Thoracic aorta (tissue), 2 donors: ENCODE measurements at regions not wholly inside any gene's neighbourhood (a gene's known extent, or its start where the extent isn't known, plus 50 kb on each side); places are given as distances from the start of the nearest gene placed in this dataset.

ENCODE experiments used
- ATAC-seq: fragments of 150-250 bp; one replicate; pipeline ENCODE4 v1.8.0; 2017; ENCODE audit warnings: low read depth; ENCODE audit not compliant: insufficient number of reproducible peaks, low FRiP score
- DNase-seq: peaks from one replicate; pipeline ENCODE4 v3.0.0-alpha.2; 2020; ENCODE audit warnings: low spot score
- H3K27ac ChIP-seq, 2 donors: fragments of 200-600 bp; sonication (generic); 1 replicate in 1 of 2; 2 replicates in 1 of 2; pipeline ENCODE4 v1.5.1; 2016; ENCODE audit warnings: mild to moderate bottlenecking in 2 of 2, moderate library complexity in 2 of 2
- H3K27me3 ChIP-seq: fragments of 200-600 bp; sonication (generic); replicated peaks from 2 replicates; pipeline ENCODE4 v1.6.0; 2016; ENCODE audit warnings: mild to moderate bottlenecking; ENCODE audit not compliant: insufficient read depth
- H3K36me3 ChIP-seq: fragments of 200-600 bp; sonication (generic); one replicate; pipeline ENCODE4 v1.5.1; 2016
- H3K4me1 ChIP-seq, 2 donors: fragments of 200-600 bp; sonication (generic); 1 replicate in 1 of 2; 2 replicates in 1 of 2; pipeline versions ENCODE4 v1.5.1 to v1.6.0; 2016; ENCODE audit warnings: low read depth in 2 of 2, mild to moderate bottlenecking in 1 of 2; ENCODE audit not compliant: control insufficient read depth in 1 of 2
- H3K4me3 ChIP-seq: fragments of 200-600 bp; sonication (generic); 2 replicates; pipeline ENCODE4 v1.5.1; 2016; ENCODE audit warnings: mild to moderate bottlenecking
- H3K9me3 ChIP-seq: fragments of 200-600 bp; sonication (generic); 2 replicates; pipeline ENCODE4 v1.5.1; 2016
- CTCF ChIP-seq: fragments of 200-600 bp; sonication (generic); IDR thresholded peaks from one replicate; pipeline ENCODE4 v1.5.1; 2019; ENCODE audit warnings: antibody characterized with exemption

DNA sequence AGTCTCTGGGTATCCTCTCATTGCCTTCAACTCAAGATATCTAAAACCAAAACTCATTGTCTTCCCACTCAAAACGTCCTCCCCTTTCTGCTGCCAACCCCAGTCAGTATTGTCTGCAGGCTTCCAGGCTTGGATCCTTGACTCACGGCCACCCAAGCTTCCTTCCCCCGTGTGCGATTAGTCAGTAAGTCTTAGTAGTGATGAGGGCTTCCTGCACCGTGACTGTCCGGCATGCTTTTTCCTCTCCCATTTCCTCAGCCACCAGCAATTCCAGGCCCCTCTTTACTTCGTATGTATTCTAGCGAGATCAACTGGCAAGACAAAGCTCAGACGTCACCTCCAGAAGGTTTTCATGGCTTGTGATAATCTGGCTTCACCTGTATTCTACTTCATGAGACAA is 88.6 kb upstream of the DUSP22 start:
- Histone ChIP-seq H3K9me3 (no peaks in the 10 kb centered on the region), H3K4me1 (no peaks in the 10 kb centered on the region), H3K27me3 (no peaks in the 10 kb centered on the region), H3K4me3 (no peak overlapping the region), H3K27ac (no peak overlapping the region), H3K36me3 (no peaks in the 10 kb centered on the region)
- no peak for ATAC-seq
- no peak for TF ChIP-seq CTCF
- no peak for DNase-seq

GRCh38 chr6:206264-206663 is 86.0 kb upstream of the DUSP22 start:
- ATAC-seq = no peak
- Histone ChIP-seq H3K36me3 (no peaks in the 10 kb centered on the region), H3K4me3 (no peak overlapping the region), H3K9me3 (no peaks in the 10 kb centered on the region), H3K27me3 (no peaks in the 10 kb centered on the region), H3K27ac (no peak overlapping the region), H3K4me1 (no peaks in the 10 kb centered on the region)
- DNase-seq = no peak
- no peak for TF ChIP-seq CTCF

DNA sequence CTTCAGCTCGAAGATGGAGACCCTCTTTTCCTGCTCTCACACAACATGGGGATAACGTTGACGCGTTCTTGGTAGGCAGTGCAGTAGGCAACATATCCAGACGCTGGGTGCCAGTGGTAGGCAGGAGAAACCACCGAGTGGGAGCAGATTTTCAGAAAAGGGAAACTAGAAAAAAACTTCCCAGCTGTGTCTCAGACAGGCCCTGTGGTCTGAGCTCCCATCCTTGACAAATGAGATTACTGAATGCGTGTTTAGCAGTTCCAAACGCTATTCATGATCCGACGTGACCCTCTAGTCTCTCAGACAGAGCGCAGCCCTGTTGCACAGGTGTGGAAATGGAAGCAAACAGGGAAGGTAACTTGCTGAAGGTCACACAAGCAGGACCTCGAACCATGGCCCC is 83.9 kb upstream of the DUSP22 start:
- Histone ChIP-seq H3K27me3 (no peaks in the 10 kb centered on the region), H3K4me3 (no peak overlapping the region), H3K4me1 (no peaks in the 10 kb centered on the region), H3K27ac (no peak overlapping the region), H3K9me3 (no peaks in the 10 kb centered on the region), H3K36me3 (no peaks in the 10 kb centered on the region)
- no peak for DNase-seq
- no peak for TF ChIP-seq CTCF
- ATAC-seq = no peak

DNA sequence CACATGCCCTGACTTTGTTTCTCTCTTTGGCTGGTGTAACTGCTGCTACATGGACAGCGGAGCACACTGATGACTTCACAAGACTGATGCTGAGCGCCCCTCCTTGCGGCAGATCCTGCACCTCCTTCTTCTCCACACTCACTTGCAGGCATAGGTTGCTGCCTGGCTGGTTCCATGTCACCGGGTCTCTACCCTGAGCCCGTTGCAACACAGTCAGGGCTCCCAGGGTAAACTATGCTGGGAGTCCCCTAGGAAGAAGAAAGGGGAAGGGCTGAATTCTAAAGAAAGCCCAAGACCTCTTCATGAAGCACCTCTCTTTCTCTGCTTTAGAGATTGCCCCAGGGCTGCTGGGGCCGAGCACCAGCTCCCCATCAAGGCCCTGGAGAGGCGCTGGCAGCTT is 83.3 kb upstream of the DUSP22 start:
- Histone ChIP-seq H3K9me3 (no peaks in the 10 kb centered on the region), H3K4me1 (no peaks in the 10 kb centered on the region), H3K27me3 (no peaks in the 10 kb centered on the region), H3K36me3 (no peaks in the 10 kb centered on the region), H3K27ac (no peak overlapping the region), H3K4me3 (no peak overlapping the region)
- no peak for TF ChIP-seq CTCF
- DNase-seq (no peak), ATAC-seq (no peak)

DNA sequence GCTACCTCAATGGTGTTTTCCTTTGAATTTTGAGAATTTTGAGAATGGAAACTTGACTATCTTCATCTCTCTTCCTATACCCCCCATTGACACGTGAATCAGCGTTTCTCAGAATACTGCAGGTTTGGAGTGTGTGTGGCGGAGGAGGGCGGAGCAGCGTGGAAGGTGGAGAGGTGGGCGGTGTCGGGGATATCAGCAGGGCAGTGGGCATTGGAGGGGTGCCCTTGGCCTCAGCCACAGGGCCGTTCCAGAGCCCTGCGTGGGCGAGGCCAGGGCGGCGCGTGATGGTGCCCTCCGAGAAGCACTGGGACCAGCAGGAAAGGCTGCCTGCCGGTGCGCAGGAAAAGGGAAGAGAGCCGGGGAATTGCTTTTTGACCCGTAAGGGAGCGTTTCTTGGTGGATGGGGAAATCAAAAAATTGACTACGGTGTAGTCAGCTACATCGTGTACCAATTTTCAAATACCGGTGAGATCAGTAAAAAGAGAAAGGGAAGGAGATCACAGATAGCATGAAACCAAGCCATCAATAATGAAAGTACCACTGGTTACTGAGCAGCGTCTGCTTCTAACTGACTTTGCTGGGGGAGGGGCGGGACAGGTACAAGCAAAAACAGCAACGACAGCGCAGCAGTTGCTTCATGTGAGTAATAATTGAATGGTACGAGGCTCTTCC is 82.7 kb upstream of the DUSP22 start:
- no peaks in the 10 kb centered on the region for H3K36me3 ChIP-seq
- H3K27me3 ChIP-seq = no peaks in the 10 kb centered on the region
- no peak for TF ChIP-seq CTCF
- ATAC-seq = no peak
- no peak overlapping the region for H3K27ac ChIP-seq
- H3K9me3 ChIP-seq = no peaks in the 10 kb centered on the region
- H3K4me1 ChIP-seq = no peaks in the 10 kb centered on the region
- no peak overlapping the region for H3K4me3 ChIP-seq
- DNase-seq = no peak
